ENCODE measurements at regions not wholly inside any gene's neighbourhood (a gene's known extent, or its start where the extent isn't known, plus 50 kb on each side); places are given as distances from the start of the nearest gene placed in this dataset.

DNA sequence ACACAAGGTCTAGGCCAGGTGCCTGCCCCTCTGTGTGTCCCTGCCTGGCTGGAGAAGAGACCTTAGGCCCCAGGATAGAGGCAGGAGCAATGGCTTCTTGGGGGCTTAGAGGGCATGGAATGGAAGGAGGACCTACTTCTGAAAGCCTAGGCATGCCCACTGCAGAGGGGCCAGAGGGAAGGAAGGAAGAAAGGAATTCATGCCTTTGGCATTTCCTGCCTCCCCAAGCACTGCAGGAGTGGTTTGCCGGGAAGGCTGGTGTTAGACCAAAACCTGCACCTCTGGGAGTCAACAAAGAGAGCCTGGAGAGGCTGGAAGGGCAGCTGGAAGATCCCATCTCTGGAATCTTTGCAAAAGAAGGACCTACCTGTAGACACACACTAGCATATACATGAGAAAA lies 50.7 kb upstream of the KCNE2 start:
- no peak for ATAC-seq (ENCODE audit: low FRiP score)
- no peak for DNase-seq (ENCODE audit: low spot score)
- TF ChIP-seq, protein P1, sequence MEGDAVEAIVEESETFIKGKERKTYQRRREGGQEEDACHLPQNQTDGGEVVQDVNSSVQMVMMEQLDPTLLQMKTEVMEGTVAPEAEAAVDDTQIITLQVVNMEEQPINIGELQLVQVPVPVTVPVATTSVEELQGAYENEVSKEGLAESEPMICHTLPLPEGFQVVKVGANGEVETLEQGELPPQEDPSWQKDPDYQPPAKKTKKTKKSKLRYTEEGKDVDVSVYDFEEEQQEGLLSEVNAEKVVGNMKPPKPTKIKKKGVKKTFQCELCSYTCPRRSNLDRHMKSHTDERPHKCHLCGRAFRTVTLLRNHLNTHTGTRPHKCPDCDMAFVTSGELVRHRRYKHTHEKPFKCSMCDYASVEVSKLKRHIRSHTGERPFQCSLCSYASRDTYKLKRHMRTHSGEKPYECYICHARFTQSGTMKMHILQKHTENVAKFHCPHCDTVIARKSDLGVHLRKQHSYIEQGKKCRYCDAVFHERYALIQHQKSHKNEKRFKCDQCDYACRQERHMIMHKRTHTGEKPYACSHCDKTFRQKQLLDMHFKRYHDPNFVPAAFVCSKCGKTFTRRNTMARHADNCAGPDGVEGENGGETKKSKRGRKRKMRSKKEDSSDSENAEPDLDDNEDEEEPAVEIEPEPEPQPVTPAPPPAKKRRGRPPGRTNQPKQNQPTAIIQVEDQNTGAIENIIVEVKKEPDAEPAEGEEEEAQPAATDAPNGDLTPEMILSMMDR (IDR thresholded peaks at IDR 0.05), result no peak

Measured in omental fat pad (tissue), 3 donors.